Uterus (tissue), 2 donors: ENCODE measurements at regions not wholly inside any gene's neighbourhood (a gene's known extent, or its start where the extent isn't known, plus 50 kb on each side); places are given as distances from the start of the nearest gene placed in this dataset.

Source experiments
- POLR2A ChIP-seq, 2 donors: fragments of 450-650 bp; IDR thresholded peaks; one replicate each; pipeline ENCODE4 v1.6.1; 2016; ENCODE audit warnings: antibody characterized with exemption in 2 of 2, mild to moderate bottlenecking in 1 of 2, moderate library complexity in 1 of 2
- TF ChIP-seq, protein P1 (sequence below), 4 experiments: fragments of 200-600 bp in 2 of 4; fragments of 450-650 bp in 2 of 4; sonication (generic) in 2 of 4; IDR thresholded peaks; one replicate each; pipeline ENCODE4 v1.5.1; 2016 to 2019; ENCODE audit warnings: antibody characterized with exemption in 4 of 4, mild to moderate bottlenecking in 2 of 4, moderate library complexity in 1 of 4

- TF ChIP-seq, protein P1, sequence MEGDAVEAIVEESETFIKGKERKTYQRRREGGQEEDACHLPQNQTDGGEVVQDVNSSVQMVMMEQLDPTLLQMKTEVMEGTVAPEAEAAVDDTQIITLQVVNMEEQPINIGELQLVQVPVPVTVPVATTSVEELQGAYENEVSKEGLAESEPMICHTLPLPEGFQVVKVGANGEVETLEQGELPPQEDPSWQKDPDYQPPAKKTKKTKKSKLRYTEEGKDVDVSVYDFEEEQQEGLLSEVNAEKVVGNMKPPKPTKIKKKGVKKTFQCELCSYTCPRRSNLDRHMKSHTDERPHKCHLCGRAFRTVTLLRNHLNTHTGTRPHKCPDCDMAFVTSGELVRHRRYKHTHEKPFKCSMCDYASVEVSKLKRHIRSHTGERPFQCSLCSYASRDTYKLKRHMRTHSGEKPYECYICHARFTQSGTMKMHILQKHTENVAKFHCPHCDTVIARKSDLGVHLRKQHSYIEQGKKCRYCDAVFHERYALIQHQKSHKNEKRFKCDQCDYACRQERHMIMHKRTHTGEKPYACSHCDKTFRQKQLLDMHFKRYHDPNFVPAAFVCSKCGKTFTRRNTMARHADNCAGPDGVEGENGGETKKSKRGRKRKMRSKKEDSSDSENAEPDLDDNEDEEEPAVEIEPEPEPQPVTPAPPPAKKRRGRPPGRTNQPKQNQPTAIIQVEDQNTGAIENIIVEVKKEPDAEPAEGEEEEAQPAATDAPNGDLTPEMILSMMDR (IDR thresholded peaks at IDR 0.05) = no peak
- TF ChIP-seq POLR2A (IDR thresholded peaks at IDR 0.05) = no peak
Observed at GRCh38 chr14:53260928-53261327, 107.8 kb upstream of the DDHD1 start.
